Hippocampal formation (tissue), 2 donors: ENCODE measurements at regions not wholly inside any gene's neighbourhood (a gene's known extent, or its start where the extent isn't known, plus 50 kb on each side); places are given as distances from the start of the nearest gene placed in this dataset.

Experiments
- DNase-seq, 2 donors: peaks; one replicate each; lab custom pipeline; 2025; lab: John Stamatoyannopoulos, UW

DNA sequence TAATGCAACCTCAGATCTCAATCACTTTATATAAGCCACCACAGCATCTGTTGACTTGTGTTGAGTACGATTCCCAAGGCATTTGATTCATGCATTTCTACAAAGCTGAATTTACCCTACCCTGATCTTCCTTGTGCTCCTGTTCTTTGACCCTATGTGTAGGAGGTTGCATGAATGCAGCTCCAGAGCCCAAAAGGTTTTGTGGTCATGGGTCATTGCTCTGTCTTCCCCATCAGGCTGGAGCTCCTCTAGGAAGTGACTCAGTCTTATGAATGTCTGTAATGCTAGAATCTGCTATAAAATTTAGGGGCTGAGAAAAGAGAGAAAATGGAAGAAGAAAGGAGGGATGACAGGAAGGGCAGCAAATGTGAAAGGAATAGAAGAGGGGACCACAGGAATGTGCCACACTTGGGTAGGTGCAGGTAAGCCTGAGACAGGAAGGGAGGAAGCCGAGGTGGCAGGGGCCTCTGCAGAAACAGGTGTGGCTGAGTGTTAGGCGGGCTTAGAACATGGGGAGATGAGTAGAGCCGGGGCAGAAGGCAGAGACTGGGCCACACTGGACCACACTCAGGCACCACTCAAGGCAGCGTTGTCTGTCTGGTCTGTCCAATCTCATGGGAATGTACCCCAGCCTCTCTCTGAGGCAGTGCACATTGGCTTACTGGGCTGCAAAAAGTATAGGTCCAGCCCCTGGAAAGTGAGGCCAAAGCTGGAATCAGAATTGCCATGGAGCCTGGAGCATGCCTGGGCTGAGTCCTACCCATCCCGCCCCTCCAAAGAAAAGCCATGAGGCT, 334.1 kb downstream of the BCL11B start:
- no peak for DNase-seq

DNA sequence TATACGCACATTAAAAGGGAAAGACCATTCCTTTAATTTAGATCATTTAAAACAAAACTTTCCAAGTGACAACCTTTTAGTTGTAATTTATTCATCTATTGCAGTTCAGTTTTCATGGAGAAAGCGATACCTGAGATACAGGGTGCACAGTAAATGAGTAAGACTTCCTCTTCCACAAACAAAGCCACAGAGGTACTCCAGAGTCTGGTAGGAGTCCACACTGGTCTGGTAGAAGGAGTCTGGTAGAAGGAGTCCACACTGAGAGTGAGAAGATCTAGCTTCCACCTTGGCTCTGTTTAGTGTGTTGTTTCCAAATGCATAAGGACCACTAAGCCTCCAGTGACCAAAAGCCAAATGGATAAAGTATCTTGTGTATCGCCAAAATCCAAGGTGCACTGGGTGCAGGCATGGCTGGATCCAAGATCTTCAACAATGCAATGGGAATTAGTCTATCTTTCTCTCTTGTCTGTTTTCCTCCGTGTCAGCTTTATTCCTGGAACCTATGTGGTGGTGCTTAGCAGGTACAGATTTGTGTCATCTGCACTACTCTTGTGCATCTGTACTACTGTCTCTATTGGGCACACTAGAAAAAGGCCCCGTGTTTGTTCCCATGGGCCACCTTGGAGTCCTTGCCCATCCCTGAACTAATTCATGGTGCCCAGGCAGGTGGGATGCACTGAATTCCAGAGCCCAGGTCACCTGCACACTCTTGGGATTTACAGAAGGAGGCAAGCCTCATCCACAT, 331.1 kb downstream of the BCL11B start:
- no peak for DNase-seq

DNA sequence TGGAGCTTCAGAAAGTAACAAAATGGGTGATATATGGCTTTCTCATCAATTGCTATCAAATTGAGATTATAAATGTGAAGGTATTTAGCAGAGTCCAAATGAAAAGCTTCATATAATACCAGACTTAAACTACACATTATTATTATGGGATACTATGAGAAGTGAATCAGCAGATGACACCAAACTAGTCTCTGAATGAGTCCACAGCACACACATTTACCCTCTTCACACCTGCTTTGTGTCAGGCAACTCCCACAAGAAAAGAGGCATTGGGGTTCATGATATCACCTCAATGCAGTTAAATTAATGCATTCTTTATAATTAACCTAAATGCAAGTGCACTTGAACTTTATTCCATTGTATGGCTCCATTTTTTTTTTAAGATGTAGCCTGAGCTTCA, 330.5 kb downstream of the BCL11B start:
- no peak for DNase-seq

DNA sequence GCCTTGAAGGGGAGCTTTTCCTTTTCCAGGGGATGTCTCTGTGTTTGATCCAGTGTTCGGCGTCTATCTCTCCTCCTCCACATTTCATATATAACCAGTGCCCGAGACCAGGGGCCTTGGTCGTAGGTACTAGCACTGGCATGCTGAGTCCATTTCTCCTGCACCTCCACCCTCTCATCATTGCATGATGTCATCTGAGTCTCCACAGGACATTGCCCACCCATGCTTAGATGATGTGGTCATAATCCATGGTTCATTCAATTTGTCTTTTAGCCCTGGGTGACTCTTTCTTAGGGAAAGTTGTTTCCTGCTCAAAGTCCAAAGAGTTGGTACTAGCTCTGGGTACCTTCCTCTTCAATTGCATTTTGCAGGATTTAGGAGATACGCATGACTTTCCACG, 328.1 kb downstream of the BCL11B start:
- no peak for DNase-seq

DNA sequence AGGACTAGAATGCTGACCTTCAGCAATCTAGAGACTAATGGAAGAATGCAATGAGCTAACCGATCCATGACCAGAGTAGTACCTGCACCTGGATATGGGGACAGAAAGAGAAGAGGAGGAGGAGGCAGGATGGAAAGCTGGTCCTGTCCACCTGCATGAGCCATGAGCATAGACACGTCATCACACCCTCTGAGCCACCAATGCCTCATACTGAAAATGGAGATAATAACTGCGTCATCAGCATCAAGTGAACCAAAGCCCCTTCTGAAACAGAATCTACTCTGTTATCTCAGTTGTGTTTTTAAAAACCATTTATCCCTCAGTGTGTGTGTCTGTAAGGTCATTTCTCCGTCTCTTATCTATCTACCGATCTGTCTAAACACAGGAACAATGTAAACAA, 327.0 kb downstream of the BCL11B start:
- no peak for DNase-seq

DNA sequence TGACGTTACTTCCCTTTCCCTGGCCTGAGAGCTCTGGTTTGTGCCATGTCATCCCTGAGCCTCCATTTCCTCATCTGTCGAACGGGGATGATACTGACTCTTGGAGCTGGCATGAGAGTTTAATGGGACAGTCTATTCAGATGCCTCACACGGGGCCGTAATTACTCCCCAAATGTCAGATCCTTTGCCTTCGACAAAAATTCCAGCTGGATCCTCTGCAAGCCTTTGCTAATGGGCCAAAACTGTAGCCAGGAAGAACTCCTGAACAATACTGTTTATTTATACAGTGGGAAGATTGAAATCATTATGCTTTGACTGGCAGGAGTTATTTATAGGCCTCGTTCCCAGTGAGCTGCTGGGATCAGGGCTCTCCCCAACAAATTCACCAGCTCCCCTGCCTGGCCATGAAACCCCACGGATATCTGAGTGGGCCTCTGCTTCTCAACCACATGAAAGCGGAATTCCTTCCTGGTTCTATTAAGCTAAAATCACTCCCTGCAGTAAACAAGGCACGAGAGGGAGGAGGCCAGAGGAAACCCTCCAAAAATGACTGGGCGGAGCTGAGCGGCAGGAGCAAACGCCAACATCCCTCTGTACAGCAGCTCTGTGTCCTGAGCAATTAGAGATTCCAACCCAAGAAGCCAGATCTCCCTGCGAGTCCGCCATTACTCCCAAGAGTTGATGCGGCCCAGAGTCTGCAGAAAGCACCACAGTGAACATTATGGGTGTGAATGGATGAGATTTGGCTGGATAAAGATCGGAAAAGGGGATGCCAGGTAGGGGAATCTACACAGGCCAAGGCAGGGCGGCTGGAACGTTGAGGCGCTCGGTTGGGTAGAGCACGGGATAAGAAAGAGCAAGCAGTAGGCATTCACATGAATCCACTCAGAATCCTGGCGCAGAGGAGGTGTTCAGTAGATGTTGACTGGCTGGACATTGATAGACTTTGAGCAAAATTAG, 326.1 kb downstream of the BCL11B start:
- DNase-seq, result no peak

DNA sequence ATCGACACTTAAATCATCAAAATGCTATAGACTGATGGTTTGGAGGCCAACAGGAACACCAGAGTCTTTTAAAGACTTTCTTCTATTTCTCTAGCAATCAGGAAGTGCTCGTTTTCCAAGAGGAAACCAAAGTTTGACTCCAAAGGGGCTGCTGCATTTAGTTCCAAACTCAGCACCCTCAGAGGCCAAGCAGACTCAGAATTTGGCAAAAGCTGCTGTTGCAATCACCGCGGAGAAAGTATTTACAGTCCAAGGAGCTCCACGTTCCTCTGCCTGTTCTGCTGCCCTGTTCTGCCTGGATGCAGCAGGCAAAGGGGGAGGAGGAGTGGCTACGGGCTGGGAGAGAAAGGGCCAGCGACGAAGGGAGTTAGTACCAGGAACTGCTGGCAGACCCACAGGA, 325.1 kb downstream of the BCL11B start:
- DNase-seq, result no peak

DNA sequence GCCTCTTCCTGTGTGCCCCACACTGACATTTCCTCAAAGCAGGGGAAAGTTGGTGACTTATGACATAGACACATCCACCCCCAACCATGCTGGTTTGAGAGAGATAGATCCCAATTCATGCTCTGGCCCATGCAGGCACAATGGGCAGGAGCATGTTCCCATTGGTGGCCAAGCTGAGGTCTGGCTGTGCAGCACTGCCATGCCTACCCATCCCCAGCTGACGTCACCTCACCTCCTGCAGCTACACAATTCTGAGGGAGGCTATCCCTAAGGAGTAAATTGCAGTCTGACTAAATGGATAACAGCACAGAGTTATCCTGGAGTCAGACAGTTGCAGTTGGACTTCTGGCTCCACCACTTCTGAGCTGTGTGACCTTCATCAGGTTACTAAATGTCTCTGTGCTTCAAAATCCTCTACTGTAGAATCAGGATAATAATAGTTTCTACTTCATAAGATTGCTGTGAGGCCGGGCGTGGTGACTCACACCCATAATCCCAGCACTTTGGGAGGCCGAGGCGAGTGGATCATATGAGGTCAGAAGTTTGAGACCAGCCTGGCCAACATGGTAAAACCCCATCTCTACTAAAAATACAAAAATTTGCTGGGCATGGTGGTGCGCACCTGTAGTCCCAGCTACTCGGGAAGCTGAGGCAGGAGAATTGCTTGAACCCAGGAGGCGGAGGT, 323.9 kb downstream of the BCL11B start:
- DNase-seq, result no peak

DNA sequence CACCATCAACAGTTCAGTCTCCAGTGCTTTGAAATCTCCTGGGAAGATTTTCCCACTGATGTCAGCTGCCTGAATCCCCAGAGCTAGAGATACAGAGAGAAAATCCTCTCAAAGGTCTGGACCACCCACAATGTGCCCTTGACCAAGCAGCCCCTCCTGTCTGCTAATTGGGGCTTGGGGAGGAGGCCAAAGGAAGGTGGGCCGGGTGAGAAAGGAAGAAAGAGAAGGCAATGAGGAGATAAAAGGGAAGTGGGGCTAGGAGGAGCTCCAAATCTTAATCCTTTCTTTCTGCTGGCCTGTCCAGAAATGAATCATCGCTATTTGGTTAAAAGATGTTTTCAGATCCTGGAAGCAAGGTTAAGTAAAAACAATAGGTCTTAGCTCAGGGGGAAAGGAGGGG, 322.9 kb downstream of the BCL11B start:
- DNase-seq, result no peak

DNA sequence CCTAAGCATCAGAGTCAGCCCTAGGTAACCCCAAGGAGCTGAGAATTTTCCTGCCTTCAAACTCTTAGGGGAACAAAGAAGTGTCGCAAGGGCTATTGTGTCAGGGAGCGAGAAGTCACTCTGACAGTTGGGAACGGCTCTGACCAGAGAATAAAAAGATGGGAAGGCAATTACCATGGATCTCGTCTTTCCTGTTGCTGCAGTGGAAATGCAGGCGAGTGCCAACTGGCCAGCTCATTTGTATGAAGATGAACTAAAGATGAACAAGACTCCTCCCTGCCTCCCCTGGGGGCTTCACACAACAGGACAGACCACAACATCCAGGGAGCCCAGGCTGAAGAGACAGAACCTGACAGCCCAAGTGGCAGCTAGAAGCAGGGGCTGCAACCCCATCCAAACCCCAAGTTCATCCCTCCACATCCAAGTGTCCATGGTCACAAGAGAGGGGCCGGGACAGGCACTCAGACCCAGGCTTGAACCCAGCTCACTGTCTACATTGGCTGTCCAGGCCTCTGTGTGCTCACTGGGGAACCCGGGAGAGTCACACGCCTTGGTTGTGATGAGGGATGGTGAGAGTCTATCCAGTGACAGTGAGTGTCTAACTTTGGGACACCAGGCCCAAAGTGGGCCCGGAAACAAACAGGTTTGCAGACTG, 322.4 kb downstream of the BCL11B start:
- no peak for DNase-seq

DNA sequence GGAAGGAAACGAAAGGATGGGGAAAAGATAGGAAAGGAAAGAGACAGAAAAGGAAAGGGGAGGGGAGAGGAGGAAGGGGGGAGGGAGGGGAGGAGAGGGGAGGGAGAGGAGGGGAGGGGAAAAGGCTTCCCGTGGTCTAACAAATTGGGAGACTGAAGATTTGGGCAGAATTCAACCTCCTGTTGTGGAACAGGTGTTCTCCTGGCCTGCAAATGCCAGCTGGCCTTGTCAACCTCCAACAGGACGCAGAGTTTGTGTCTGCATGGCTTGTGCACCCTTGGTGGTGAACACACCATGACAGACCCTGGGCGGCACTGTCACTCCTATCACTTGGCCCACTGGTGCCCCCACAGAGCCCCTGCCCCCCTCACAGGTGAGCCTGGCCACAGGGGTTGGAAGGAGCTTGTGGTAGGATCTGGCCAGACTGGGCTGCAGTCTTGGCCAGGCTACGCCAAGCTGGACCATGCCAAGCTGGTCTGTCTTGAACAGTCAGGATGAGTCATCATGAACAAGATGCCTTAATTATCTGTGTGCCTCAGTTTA, 321.6 kb downstream of the BCL11B start:
- DNase-seq, result no peak

DNA sequence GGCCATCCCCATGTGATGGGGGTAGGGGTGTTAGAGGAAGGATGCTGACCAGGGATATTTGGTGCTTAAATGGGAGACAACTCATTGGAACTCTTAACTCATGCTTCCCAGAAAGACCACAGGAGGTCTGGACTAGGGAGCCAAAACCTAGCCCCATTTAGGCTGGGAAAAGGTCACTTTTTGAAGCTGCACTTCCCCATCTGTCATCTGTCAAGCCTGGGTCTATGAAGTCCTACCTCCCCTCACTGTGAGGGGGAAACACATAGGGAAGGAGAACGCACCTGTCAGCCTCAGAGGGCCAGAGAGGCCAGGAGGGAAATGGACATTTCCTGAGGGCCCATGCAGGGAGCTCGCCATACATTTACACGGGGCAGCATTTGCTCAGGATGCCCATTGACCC, 321.0 kb downstream of the BCL11B start:
- no peak for DNase-seq

DNA sequence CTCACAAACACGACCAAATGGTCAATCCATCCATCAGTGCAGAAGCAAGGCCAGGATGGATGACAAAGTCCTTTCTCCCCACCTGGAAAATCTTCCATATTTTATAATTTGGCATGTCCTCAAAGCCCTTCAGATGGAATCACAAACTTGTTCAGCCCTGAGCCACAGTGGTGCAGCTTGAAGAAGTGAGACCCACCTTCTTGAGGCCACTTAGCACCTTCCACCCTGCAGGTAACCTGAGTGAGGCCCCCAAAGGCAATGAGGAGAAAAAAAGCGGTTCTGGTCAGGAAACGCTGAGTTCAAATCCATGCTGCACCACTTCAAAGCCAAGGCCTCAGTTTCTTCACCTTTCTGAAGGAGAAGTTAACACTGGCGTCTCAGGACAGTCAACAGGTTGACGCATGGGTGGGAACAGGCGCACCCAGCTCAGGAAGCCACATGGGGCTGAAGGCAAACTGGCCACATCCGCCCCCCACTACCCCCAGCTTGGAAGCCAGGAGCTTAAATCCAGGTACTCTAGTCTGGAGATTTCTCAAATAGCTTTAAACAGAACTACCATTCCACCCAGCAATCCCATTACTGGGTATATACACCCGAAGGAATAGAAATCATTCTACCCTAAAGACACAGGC, 320.4 kb downstream of the BCL11B start:
- DNase-seq, result no peak

DNA sequence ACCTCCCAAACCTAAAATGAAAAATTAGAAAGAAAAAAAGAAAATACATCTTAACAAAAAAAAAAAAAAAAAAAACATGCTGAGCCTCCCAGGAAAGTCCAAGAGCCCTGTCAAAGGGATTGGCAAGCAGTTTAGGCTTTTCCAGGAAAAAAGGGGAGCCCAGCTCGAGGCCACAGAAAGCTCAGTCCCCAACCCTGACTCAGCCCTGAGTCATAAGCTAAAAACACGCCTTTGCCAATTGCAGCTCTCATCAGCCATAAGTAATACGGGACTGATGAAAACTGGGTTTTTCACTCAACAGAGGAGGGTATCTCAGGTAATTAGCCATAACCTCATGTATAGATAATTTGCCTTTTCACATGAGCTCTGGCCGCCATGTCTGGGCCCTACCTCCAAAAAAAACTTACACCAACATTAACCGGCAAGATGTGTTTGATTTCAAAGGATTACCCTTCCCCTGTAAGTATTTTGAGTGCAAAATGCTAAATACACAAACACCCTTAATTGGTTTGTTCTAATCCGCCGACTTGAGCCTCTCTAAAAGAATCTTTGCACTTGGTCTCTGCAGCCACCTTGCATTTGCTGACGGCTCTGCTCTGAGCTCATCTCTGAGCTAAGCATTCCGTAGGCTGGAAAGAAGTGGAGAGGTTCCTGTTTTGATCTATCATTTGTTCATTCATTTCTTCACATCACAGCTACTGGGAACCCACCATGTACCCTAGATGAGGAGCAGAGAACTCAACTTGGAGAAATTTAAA, 319.2 kb downstream of the BCL11B start:
- DNase-seq, result no peak

DNA sequence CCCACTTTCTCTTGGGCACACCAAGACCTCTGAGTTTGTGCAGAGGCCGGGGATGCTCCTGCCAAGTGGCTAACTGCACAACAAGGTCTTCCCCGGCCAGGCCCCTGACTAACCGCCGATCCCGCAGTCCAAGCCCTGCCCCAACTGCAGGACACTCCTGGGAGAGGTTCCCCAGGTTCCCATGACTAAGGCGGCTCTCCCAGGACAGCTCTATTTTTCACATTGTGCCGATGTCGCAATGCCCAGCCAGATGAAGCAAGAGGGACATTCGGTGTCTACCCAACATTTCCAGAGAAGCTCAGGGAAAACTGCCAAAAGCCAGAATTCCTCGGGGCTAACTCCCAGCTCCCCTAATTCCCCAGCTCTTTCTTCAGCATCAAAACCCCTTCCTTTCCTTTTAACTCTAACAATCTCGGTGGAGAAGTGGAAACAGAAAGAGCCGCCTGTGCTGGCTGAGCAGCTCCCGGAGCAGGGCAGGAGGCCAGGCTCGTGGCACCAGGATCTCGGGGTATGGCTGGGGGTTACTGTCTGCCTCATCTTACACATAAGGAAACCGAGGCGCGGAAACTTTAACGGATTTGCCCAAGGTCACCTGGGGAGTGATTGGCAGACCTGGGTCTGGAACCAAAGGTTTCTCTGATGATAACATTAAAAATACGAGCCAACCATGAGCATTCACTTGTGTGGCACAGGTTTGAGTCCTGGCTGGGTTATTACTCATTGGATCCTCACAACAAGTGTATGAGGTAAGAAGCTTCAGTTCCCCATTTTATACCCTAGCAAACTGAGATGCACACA, 318.2 kb downstream of the BCL11B start:
- DNase-seq, result no peak

DNA sequence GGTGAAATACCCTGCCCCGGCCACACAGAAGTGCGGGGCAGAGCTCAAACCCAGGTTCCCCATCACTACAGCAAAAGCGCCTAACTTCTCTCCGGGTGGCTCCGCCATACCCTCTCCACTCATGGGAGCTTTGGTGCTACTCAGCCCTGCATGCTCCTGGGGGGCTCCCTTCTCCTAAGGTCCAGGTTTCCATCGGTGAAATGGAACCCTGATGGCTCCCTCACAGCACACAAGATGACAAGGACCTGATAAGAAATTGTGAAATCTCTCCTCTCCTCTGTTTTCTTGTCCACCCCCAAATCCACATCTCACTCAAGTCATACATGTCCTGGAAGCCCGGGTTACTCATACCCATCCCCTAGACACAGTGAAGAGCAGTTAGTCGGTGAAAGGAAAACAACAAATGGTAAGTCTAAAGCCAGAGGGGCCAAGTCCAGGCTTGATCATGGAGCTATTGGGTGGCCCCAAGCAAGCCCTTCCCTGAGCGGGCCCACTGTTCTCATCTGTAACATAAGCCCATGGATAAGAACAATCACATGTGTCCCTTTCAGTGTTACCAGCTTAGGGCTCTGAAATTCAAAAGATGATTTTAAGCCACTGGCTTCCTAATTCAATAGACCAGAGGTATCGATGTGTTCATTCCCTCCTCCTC, 317.5 kb downstream of the BCL11B start:
- no peak for DNase-seq

DNA sequence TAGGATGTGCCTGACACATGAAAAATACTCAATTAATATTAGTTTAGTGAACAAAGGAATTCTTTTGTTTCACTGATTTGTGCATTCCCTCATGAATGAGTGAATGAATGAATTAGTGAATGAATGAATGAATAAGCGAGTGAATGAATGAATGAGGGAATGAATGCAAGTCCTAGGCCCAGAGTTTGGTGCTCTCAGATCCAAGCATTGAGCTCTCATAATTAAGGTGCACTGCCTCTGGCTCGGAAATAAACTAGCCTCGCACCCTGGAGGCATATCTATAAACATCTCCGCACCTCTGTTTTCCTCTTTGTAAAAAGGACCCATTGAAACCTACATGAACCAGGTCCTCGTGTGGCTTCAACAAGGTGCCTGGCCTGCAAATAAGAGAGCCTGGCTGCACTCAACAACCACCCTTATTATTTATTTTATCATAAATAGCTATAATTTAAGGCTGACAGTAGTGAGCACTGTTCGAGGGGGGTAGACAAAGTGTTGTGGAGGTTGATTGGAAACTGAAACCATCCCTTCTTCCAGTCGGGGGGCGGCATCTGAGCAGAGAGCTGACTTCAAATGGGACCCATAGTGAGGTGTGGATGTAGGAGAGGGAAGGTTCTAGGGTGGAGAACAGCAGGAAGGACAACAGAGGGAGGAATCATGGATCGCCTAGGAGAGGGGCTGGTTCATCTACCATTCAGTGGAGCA, 316.8 kb downstream of the BCL11B start:
- no peak for DNase-seq

DNA sequence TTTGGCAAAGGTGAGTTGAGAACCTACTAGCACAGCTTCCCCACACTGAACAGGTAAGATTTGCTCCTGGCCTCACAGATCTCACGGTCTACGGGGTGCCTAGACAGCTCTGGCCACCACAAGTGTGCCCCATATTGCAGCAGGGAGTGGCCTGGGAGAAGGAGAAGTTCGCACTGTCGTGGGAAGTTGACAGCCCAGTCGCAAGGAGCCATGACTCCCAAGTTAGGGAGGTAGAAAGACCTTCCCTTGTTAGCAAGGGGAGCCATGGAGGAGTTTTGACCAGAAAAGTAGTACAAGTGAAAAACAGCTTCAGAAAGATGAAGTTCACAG, 316.3 kb downstream of the BCL11B start:
- DNase-seq, result no peak
